SK-N-SH treated with all-trans-retinoic acid at 6 μM for 48 hours (cell line): ENCODE measurements at regions not wholly inside any gene's neighbourhood (a gene's known extent, or its start where the extent isn't known, plus 50 kb on each side); places are given as distances from the start of the nearest gene placed in this dataset.

Experiments
- CSRNP3 ChIP-seq: fragments of 250-450 bp; sonication (Bioruptor Pico); IDR thresholded peaks from 2 replicates; pipeline ENCODE4 v1.5.1; 2021; ENCODE audit warnings: mild to moderate bottlenecking, moderate library complexity
- ISL1 ChIP-seq: fragments of 250-450 bp; sonication (Bioruptor Pico); IDR thresholded peaks from 2 replicates; pipeline ENCODE4 v2.1.2; 2022; ENCODE audit warnings: mild to moderate bottlenecking, moderate library complexity
- PATZ1 ChIP-seq: fragments of 250-450 bp; sonication (Bioruptor Pico); IDR thresholded peaks from 2 replicates; pipeline ENCODE4 v1.8.0; 2020; ENCODE audit warnings: mild to moderate bottlenecking, moderate library complexity, borderline replicate concordance
- RARB ChIP-seq: fragments of 250-450 bp; sonication (Bioruptor Pico); IDR thresholded peaks from 2 replicates; pipeline ENCODE4 v1.8.0; 2021; ENCODE audit warnings: mild to moderate bottlenecking, moderate library complexity

DNA sequence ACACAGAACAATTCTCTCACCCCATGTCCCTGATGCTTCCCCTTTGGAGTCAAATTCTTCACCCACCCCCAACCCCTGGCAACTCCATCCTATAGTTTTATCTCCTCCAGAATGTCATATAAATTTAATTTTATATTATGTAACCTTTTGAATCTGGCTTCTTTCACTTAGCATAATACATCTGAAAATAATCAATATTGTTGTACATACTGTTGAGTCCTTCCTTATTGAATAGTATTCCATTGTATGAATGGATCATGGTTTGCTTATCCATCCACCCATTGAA is 98.9 kb upstream of the TSC22D2 start:
- TF ChIP-seq PATZ1: no peak
- TF ChIP-seq RARB (CRISPR knock-in tag): no peak
- no peak for TF ChIP-seq ISL1 (CRISPR knock-in tag)
- TF ChIP-seq CSRNP3 (CRISPR knock-in tag): no peak
